ENCODE measurements at regions not wholly inside any gene's neighbourhood (a gene's known extent, or its start where the extent isn't known, plus 50 kb on each side); places are given as distances from the start of the nearest gene placed in this dataset.

- DNase-seq: no peak
Observed at GRCh38 chr4:62288808-62289541, 1088.8 kb downstream of the ADGRL3 start.

DNA sequence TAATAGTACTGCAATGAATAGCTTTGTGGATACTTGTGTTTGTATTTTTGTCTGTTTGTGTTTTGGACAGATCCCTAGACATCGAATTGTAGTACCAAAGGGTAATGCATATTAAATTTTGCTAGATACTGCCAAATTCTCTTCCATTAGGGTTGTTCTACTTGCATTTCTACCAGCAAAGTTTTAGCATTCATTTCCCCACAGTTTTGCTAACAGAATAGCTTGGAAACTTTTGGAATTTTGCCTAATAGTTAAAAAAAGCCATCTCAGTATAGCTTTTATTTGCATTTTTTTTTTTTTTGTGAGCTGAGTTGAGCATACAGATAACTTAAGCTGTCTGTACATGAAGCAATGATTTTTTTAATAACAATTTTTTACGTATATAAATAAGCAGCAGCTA is 1084.9 kb downstream of the ADGRL3 start:
- DNase-seq: no peak

- DNase-seq: no peak
Observed at GRCh38 chr4:62279689-62280088, 1079.6 kb downstream of the ADGRL3 start.

- DNase-seq: no peak
Observed at GRCh38 chr4:62275470-62275869, 1075.3 kb downstream of the ADGRL3 start.

- no peak for DNase-seq
Observed at GRCh38 chr4:62274782-62275181, 1074.7 kb downstream of the ADGRL3 start.

DNA sequence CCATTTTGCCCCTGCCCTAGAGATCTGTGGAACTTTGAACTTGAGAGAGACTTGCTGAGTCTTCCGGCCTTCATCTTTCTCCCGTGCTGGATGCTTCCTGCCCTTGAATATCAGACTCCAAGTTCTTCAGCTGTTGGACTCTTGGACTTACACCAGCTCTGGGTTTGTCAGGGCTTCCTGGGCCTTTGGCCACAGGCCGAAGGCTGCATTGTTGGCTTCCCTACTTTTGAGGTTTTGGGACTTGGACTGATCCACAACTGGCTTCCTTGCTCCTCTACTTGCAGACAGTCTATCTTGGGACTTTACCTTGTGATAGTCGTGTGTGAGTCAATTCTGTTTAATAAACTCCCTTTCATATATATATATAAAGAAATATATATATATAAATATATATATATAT is 1071.0 kb downstream of the ADGRL3 start:
- DNase-seq: no peak

DNA sequence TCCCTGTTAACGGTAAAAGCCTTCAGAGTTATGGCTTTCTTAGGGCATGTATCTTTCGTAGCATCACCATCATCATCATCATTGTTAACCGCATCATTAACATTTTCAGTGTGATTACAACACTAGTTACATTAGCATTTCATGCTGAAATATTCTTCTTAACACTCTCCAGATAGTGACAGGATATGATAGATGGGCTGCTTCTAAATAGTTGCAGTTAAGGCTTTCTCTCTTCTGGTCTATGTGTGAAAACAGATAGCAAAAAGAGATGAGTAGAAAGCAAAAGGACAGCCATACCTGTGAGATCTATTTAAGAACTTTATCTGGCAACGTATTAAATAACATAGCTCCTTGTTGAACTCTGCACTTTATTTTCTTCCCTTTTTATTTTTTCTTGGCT is 1069.8 kb downstream of the ADGRL3 start:
- DNase-seq: no peak

GRCh38 chr4:62263454-62263853 is 1063.3 kb downstream of the ADGRL3 start:
- no peak for DNase-seq

- DNase-seq: no peak
Observed at GRCh38 chr4:62262676-62263075, 1062.5 kb downstream of the ADGRL3 start.

DNA sequence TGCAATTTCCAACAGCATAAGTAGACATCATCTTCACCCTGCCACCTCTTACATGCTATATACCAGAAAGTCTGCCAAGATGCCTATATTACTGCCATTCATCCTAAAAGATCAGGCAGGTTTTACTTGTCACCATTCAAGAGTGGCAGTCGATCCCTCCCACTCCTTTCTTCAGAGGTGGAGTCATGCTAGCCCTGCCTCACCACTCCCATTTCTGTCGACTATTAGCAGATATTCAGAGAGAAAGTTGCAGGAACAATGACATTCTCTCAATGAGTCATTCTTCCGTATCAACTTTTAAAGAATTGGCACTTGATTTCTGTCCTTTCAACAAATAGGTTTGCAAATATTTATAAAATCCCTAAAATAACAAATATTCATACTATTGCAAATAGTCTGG is 1060.1 kb downstream of the ADGRL3 start:
- DNase-seq: no peak

DNA sequence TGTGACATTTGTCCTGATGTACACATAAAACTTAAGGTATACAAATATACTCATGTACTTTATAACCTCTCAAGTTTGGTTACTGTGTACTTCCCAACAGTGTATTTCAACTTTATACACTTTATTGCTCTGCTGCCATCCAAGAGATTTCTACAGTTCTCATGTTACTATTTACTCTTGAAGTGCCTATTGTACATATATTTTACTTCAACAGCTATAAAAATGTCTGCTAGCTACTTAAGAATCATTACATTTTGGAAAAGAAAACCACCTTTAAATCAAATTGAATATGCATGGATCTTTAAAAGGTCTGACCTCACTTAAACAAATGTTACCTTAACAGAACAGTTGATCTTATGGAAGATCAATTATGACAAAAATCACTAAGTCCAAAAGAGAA is 1056.4 kb downstream of the ADGRL3 start:
- no peak for DNase-seq

DNA sequence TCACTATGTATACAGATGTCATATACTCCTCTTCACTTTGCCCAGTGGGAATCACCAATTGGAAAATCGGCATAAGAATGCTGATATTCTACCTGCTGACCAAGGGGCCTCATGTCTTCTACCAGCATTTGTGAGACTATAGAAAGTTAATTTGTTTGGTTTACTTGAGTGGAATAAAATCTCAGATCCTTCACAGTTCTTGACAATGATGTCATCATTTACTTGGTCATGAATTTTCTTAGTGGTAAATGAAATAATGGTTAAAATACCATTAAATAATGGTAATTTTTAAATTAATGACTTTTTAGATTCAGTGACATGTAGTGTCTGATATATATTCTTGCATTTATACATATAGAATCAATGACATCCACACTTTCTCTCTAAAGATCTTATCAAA is 1052.6 kb downstream of the ADGRL3 start:
- DNase-seq: no peak

GRCh38 chr4:62250100-62250499 is 1050.0 kb downstream of the ADGRL3 start:
- no peak for DNase-seq

GRCh38 chr4:62243895-62244294 is 1043.8 kb downstream of the ADGRL3 start:
- DNase-seq: no peak

GRCh38 chr4:62235911-62236310 is 1035.8 kb downstream of the ADGRL3 start:
- DNase-seq: no peak

- DNase-seq: no peak
Observed at GRCh38 chr4:62232814-62233213, 1032.7 kb downstream of the ADGRL3 start.

- DNase-seq: no peak
Observed at GRCh38 chr4:62231994-62232393, 1031.9 kb downstream of the ADGRL3 start.

- no peak for DNase-seq
Observed at GRCh38 chr4:62226082-62226481, 1026.0 kb downstream of the ADGRL3 start.

- no peak for DNase-seq
Observed at GRCh38 chr4:62222121-62222520, 1022.0 kb downstream of the ADGRL3 start.

- DNase-seq: no peak
Observed at GRCh38 chr4:62210486-62210885, 1010.4 kb downstream of the ADGRL3 start.

DNA sequence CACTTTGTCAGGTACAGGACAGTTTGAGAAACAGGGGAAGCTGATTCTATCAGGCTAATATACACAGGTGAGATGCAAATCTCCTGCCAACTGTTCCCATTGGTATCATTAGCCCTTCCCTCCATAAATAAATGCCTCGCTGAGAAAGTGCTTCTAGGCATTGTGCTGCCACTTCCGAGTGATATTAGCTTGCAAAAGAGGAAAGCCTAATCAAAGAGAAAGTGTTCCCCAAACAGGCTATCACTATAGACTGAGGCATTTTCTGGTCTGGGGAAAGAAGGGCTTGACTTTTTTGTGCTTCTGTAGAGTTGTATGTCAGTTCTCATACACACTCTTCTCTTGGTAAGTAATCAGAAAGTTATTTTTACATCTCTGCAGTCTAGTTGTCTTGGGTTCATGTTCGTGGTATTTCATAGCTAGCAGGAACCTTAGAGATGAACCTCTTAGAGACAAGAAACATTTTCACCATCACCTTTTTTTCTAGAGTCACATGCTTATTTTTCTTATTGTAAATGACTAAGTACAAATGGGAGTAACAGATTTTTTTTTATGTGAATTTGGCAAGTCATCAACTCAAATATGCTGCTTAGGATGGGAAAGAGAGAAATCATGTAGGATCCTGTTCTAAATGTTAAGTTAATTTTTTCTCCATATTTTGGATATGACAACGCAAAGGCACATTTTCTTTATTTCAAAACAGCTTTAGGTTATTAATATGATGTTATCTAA is 1009.8 kb downstream of the ADGRL3 start:
- DNase-seq: no peak

DNA sequence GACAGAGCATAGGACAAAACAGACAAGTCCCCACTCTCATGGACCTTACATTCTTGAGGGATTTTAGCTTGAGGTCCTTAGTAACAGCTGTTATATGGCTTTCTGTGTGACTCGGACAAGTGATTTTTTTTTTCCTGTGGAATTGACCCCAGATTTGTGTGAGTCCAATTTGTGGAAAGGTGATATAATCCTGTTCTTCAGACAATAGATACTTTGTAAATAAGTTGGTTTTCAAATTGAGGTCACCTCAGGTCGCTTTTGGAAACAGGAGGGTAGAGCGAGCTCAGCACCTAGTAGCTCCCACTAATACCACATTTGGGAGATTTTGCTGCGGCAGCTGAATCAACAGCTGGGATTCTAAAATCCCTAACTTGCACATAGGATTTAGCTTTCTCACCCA is 1008.8 kb downstream of the ADGRL3 start:
- no peak for DNase-seq

GRCh38 chr4:62204136-62204535 is 1004.0 kb downstream of the ADGRL3 start:
- no peak for DNase-seq

DNA sequence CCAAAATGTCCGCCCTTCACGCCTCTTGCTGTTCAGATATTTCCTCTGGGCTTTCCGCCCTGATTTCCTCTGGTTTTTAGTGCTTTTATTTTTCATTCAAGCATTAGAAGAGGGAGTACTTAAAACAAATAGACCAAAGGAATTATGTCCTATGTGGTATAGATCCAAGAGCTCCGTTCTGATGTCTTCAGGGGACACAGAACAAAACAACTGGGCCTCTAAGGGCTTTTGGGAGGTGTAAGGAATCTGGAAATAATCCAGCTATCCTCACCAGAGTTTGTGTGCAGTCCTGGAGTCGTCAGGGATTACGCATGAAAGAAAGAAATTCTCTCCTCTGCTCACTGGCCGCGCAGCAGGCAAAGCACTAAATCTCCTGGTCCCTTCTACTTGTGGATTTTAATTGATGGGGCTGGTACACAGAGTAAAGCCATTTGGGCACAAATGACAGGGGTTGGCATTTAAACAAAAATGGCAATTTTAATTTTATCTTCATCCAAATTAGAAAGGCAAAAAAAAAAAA is 999.2 kb downstream of the ADGRL3 start:
- no peak for DNase-seq
